Skeletal muscle tissue (tissue), 3 donors: ENCODE measurements at regions not wholly inside any gene's neighbourhood (a gene's known extent, or its start where the extent isn't known, plus 50 kb on each side); places are given as distances from the start of the nearest gene placed in this dataset.
A peak's percentile ranks its signal among the peaks of the same experiment; 100 is the strongest.

Experiments used
- H3K27ac ChIP-seq: one replicate; pipeline ENCODE4 v1.7.0; 2013; ENCODE audit warnings: mild to moderate bottlenecking, low read depth, low read length, inconsistent platforms
- H3K27me3 ChIP-seq, 3 donors: one replicate each; pipeline ENCODE4 v1.7.0; 2013; ENCODE audit warnings: low read length in 3 of 3; ENCODE audit not compliant: control insufficient read depth in 3 of 3, insufficient read depth in 3 of 3
- H3K36me3 ChIP-seq, 3 donors: one replicate each; pipeline ENCODE4 v1.7.0; 2013; ENCODE audit warnings: low read length in 3 of 3; ENCODE audit not compliant: control insufficient read depth in 3 of 3, insufficient read depth in 3 of 3
- H3K4me1 ChIP-seq, 3 donors: one replicate each; pipeline ENCODE4 v1.7.0; 2013; ENCODE audit warnings: low read length in 3 of 3, mild to moderate bottlenecking in 3 of 3; ENCODE audit not compliant: control insufficient read depth in 3 of 3, insufficient read depth in 3 of 3
- H3K4me3 ChIP-seq, 3 donors: one replicate each; pipeline ENCODE4 v1.7.0; 2013; ENCODE audit warnings: low read length in 3 of 3
- H3K9ac ChIP-seq, 3 donors: one replicate each; pipeline ENCODE4 v1.7.0; 2013; ENCODE audit warnings: low read length in 3 of 3, mild to moderate bottlenecking in 3 of 3, moderate library complexity in 2 of 3, low read depth in 1 of 3
- H3K9me3 ChIP-seq, 3 donors: one replicate each; pipeline ENCODE4 v1.7.0; 2013; ENCODE audit warnings: low read length in 3 of 3; ENCODE audit not compliant: control insufficient read depth in 3 of 3
- donor health status: Osteomylitis.

GRCh38 chr20:19864130-19864529, 106.1 kb downstream of the RIN2 start:
- H3K9ac ChIP-seq = no peak overlapping the region
- peaks cover 0 to 4% (median 4%) of the 10 kb centered on the region in 3 donors for H3K36me3 ChIP-seq
- no peak overlapping the region for H3K27ac ChIP-seq
- no peak overlapping the region for H3K4me3 ChIP-seq
- H3K27me3 ChIP-seq = no peaks in the 10 kb centered on the region
- H3K4me1 ChIP-seq = no peaks in the 10 kb centered on the region
- H3K9me3 ChIP-seq = no peaks in the 10 kb centered on the region

DNA sequence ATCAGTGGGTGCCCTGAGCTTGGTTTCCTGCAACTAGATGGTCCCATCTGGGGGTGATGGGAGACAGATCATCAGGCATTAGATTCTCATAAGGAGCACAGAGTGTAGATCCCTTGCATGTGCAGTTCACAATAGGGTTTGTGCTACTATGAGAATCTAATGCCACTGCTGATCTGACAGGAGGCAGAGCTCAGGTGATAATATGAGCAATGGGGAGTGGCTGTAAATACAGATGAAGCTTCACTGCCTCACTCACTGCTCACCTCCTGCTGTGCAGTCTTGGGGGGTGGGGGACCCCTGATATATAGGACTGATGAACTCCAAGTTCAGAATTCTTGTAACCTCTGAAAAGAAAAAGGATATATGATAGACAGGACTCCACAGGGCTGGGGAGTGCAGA, 108.0 kb downstream of the RIN2 start:
- Histone ChIP-seq H3K27me3 (no peaks in the 10 kb centered on the region), H3K9me3 (no peaks in the 10 kb centered on the region), H3K36me3 (peaks cover 0 to 7% (median 4%) of the 10 kb centered on the region in 3 donors), H3K4me1 (no peaks in the 10 kb centered on the region), H3K27ac (no peak overlapping the region), H3K4me3 (no peak overlapping the region), H3K9ac (no peak overlapping the region)

GRCh38 chr20:19867074-19867473, 109.0 kb downstream of the RIN2 start:
- no peaks in the 10 kb centered on the region for H3K27me3 ChIP-seq
- H3K27ac ChIP-seq = peak overlapping the region; percentile 21
- H3K9ac ChIP-seq = no peak overlapping the region
- no peaks in the 10 kb centered on the region for H3K4me1 ChIP-seq
- no peaks in the 10 kb centered on the region for H3K9me3 ChIP-seq
- H3K4me3 ChIP-seq = no peak overlapping the region
- peaks cover 4 to 17% (median 13%) of the 10 kb centered on the region in 3 donors for H3K36me3 ChIP-seq

GRCh38 chr20:19867940-19868371, 109.9 kb downstream of the RIN2 start:
- peak overlapping the region; percentile 21 for H3K27ac ChIP-seq
- no peak overlapping the region for H3K9ac ChIP-seq

GRCh38 chr20:19868441-19868840, 110.4 kb downstream of the RIN2 start:
- peak overlapping the region; percentile 21 for H3K27ac ChIP-seq

More at GRCh38 chr20:19867940-19868371, 109.9 kb downstream of the RIN2 start:
- Histone ChIP-seq H3K27me3 (no peaks in the 10 kb centered on the region), H3K9me3 (no peaks in the 10 kb centered on the region), H3K36me3 (peaks cover 4 to 18% (median 17%) of the 10 kb centered on the region in 3 donors), H3K4me3 (no peak overlapping the region), H3K4me1 (no peaks in the 10 kb centered on the region)

GRCh38 chr20:19872001-19872400, 113.9 kb downstream of the RIN2 start:
- Histone ChIP-seq H3K4me3 (no peak overlapping the region), H3K27me3 (no peaks in the 10 kb centered on the region)

More at GRCh38 chr20:19868441-19868840, 110.4 kb downstream of the RIN2 start:
- H3K4me3 ChIP-seq = no peak overlapping the region
- H3K4me1 ChIP-seq = no peaks in the 10 kb centered on the region
- H3K9ac ChIP-seq = no peak overlapping the region
- H3K27me3 ChIP-seq = no peaks in the 10 kb centered on the region
- H3K9me3 ChIP-seq = no peaks in the 10 kb centered on the region
- peaks cover 4 to 17% (median 16%) of the 10 kb centered on the region in 3 donors for H3K36me3 ChIP-seq

DNA sequence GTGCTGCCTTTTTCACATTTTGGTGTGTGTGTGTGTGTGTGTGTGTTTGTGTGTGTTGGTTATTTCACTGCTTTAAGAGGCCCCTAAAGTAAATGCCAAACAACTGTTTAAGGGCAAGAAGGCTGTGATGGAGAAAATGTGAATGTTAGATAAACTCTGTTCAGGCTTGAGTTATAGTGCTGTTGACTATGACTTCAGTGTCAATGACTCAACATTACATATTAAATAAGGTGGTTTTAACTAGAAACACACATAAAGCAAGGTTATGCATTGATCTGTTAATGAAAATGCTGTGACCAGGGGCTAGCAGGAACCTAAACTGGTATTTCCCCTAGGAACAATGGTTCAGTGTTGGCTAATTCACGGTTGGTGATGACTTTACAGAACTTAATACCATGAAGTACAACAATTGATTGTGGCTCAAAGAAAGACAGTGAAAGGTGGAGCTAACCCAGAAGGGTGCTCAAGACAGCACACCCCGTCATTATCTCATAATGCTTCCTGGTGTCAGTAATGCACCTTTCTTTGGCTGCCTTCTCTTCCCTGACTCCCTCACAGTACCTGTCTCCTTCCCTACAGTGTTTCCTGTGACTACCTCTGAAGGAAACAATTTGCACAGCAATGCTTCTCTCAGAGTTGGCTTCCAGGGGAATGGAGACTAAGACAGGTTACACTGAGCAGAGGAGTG, 116.1 kb downstream of the RIN2 start:
- Histone ChIP-seq H3K9ac (no peak overlapping the region), H3K27ac (no peak overlapping the region), H3K36me3 (peaks cover 4 to 28% (median 14%) of the 10 kb centered on the region in 3 donors), H3K4me1 (peaks cover 0 to 5% (median 3%) of the 10 kb centered on the region in 3 donors), H3K9me3 (no peaks in the 10 kb centered on the region), H3K4me3 (no peak overlapping the region), H3K27me3 (no peaks in the 10 kb centered on the region)

More at GRCh38 chr20:19872001-19872400, 113.9 kb downstream of the RIN2 start:
- no peak overlapping the region for H3K27ac ChIP-seq
- peaks cover 0 to 5% (median 3%) of the 10 kb centered on the region in 3 donors for H3K4me1 ChIP-seq
- no peak overlapping the region for H3K9ac ChIP-seq
- H3K9me3 ChIP-seq = no peaks in the 10 kb centered on the region
- H3K36me3 ChIP-seq = peaks cover 4 to 28% (median 16%) of the 10 kb centered on the region in 3 donors

GRCh38 chr20:19875376-19876221, 117.5 kb downstream of the RIN2 start:
- H3K9me3 ChIP-seq = no peaks in the 10 kb centered on the region
- H3K27ac ChIP-seq = peak overlapping the region; percentile 40
- no peak overlapping the region for H3K9ac ChIP-seq
- no peak overlapping the region for H3K4me3 ChIP-seq
- H3K36me3 ChIP-seq = peaks cover 4 to 28% (median 14%) of the 10 kb centered on the region in 3 donors
- H3K4me1 ChIP-seq = peaks cover 0 to 5% (median 3%) of the 10 kb centered on the region in 3 donors
- no peaks in the 10 kb centered on the region for H3K27me3 ChIP-seq

GRCh38 chr20:19876828-19877460, 118.9 kb downstream of the RIN2 start:
- peaks cover 0 to 17% (median 6%) of the 10 kb centered on the region in 3 donors for H3K36me3 ChIP-seq

More at GRCh38 chr20:19876828-19877460, 118.9 kb downstream of the RIN2 start:
- Histone ChIP-seq H3K27me3 (no peaks in the 10 kb centered on the region), H3K4me3 (no peak overlapping the region), H3K27ac (peak overlapping the region; percentile 40), H3K4me1 (peaks cover 0 to 5% (median 3%) of the 10 kb centered on the region in 3 donors), H3K9me3 (no peaks in the 10 kb centered on the region), H3K9ac (no peak overlapping the region)
